ENCODE measurements at regions not wholly inside any gene's neighbourhood (a gene's known extent, or its start where the extent isn't known, plus 50 kb on each side); places are given as distances from the start of the nearest gene placed in this dataset.

DNA sequence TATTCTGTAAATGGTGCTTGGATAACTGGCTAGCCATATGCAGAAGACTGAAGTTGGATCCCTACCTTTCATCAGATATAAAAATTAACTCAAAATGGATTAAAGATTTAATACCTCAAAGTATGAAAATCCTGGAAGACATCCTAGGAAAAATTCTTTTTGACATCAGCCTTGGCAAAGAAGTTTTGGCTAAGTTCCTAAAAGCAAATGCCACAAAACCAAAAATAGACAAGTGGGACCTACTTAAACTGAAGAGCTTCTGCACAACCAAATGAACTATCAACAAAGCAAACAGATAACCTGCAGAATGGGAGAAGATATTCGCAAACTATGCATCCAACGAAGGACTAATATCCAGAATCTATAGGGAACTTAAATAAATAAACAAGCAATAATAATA, 60.3 kb upstream of the RIPPLY2 start:
- TF ChIP-seq EZH2 (IDR thresholded peaks at IDR 0.05; ENCODE audit: low read depth) = no peak
- TF ChIP-seq CTCF (conservative IDR thresholded peaks at IDR 0.05) = no peak

All from PC-9 (cell line).